ENCODE measurements at regions not wholly inside any gene's neighbourhood (a gene's known extent, or its start where the extent isn't known, plus 50 kb on each side); places are given as distances from the start of the nearest gene placed in this dataset.

DNA sequence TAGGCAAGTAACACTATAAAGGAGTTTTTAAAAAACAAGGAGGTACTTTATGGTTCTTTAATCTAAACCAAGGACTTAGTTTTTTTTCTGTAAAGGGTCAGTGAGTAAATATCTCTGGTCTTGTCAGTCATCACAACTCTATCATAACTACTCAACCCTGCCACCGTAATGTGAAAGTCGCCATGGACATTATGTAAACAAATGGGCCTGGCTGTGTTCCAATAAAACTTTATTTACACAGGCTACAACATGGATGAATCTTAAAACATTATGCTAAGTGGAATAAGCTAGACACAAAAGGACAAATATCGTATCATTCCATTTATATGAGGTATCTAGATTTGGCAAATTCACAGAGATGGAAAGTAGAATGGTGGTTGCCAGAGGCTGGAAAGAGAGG, 60.8 kb upstream of the SP4 start:
- TF ChIP-seq CTCF (IDR thresholded peaks at IDR 0.05) (no peak), POLR2A (IDR thresholded peaks at IDR 0.05) (no peak)

Data from lower leg skin (tissue), 3 donors.